Calu3 (cell line): ENCODE measurements at regions not wholly inside any gene's neighbourhood (a gene's known extent, or its start where the extent isn't known, plus 50 kb on each side); places are given as distances from the start of the nearest gene placed in this dataset.
"Not testable (repeated sequence)": the region's sequence is repeated elsewhere in the genome, so short reads cannot be mapped to it uniquely, and the experiment has no call there.

Experiments
- BruUV-seq: library from RNA; stranded (reverse); fragments of 400-500 nt; replicated peaks from 2 replicates; lab custom pipeline; 2021; lab: Mats Ljungman, UMichigan
- CTCF ChIA-PET: fragments of 300-600 bp; sonication (Branson Sonifier 250); formaldehyde crosslinking; loops from one replicate; lab custom pipeline; 2022; ENCODE audit warnings: antibody characterized with exemption; lab: Charles Lee
- DNase-seq: peaks from one replicate; pipeline ENCODE4 v3.0.0; 2022
- H3K27ac Mint-ChIP-seq: one replicate; pipeline ENCODE4 v1.8.0; 2022; ENCODE audit warnings: mixed read lengths; ENCODE audit not compliant: unreplicated experiment
- H3K27me3 Mint-ChIP-seq: one replicate; pipeline ENCODE4 v1.8.0; 2022; ENCODE audit warnings: mixed read lengths; ENCODE audit not compliant: unreplicated experiment
- H3K36me3 Mint-ChIP-seq: one replicate; pipeline ENCODE4 v1.8.0; 2022; ENCODE audit warnings: mild to moderate bottlenecking, moderate library complexity, mixed read lengths; ENCODE audit not compliant: insufficient read depth, unreplicated experiment
- H3K4me1 Mint-ChIP-seq: one replicate; pipeline ENCODE4 v1.8.0; 2022; ENCODE audit warnings: mild to moderate bottlenecking, low read depth, mixed read lengths; ENCODE audit not compliant: unreplicated experiment
- H3K4me3 Mint-ChIP-seq: one replicate; pipeline ENCODE4 v1.8.0; 2022; ENCODE audit warnings: mild to moderate bottlenecking, low read depth, moderate library complexity, mixed read lengths; ENCODE audit not compliant: unreplicated experiment
- H3K9me3 Mint-ChIP-seq: one replicate; pipeline ENCODE4 v1.8.0; 2022; ENCODE audit warnings: low read depth, mixed read lengths; ENCODE audit not compliant: unreplicated experiment
- CTCF ChIP-seq: fragments of 200-600 bp; IDR thresholded peaks from one replicate; pipeline ENCODE4 v1.8.0; 2022; ENCODE audit warnings: antibody characterized with exemption; ENCODE audit not compliant: unreplicated experiment
- intact Hi-C: fragments of 100-400 bp; cut with micrococcal nuclease; formaldehyde crosslinking; loops from one replicate; pipeline ENCODE4 v1.10.0; 2022; ENCODE audit not compliant: unreplicated experiment

GRCh38 chr1:199522338-199522737 lies 505.2 kb upstream of the NR5A2 start:
- CTCF ChIA-PET: no interaction called here

GRCh38 chr1:199522936-199523335 lies 504.6 kb upstream of the NR5A2 start:
- DNase-seq: no peak
- Mint-ChIP-seq H3K4me1 (no peaks in the 10 kb centered on the region), H3K36me3 (no peaks in the 10 kb centered on the region), H3K9me3 (no peaks in the 10 kb centered on the region), H3K27ac (no peak overlapping the region), H3K27me3 (no peaks in the 10 kb centered on the region), H3K4me3 (no peak overlapping the region)
- intact Hi-C loops: no loop called here
- CTCF ChIA-PET: no interaction called here
- TF ChIP-seq CTCF: no peak
- BruUV-seq: no TSS peak

More at GRCh38 chr1:199522338-199522737, 505.2 kb upstream of the NR5A2 start:
- no peak overlapping the region for H3K27ac Mint-ChIP-seq
- no TSS peak for BruUV-seq
- H3K9me3 Mint-ChIP-seq: no peaks in the 10 kb centered on the region
- no peak for TF ChIP-seq CTCF
- DNase-seq: no peak
- H3K27me3 Mint-ChIP-seq: no peaks in the 10 kb centered on the region
- H3K36me3 Mint-ChIP-seq: no peaks in the 10 kb centered on the region
- intact Hi-C loops: no loop called here
- H3K4me3 Mint-ChIP-seq: no peak overlapping the region
- no peaks in the 10 kb centered on the region for H3K4me1 Mint-ChIP-seq

- no TSS peak for BruUV-seq
- DNase-seq: no peak
- intact Hi-C loops: no loop called here
Measured at GRCh38 chr1:199529324-199529723, 498.2 kb upstream of the NR5A2 start.

GRCh38 chr1:199533361-199533760 lies 494.1 kb upstream of the NR5A2 start:
- H3K27ac Mint-ChIP-seq, H3K27me3 Mint-ChIP-seq, DNase-seq, CTCF ChIA-PET, H3K4me3 Mint-ChIP-seq, intact Hi-C loops, H3K4me1 Mint-ChIP-seq, BruUV-seq, H3K36me3 Mint-ChIP-seq: not testable (repeated sequence)
- peaks cover 19% of the 10 kb centered on the region for H3K9me3 Mint-ChIP-seq

More at GRCh38 chr1:199529324-199529723, 498.2 kb upstream of the NR5A2 start:
- no peak overlapping the region for H3K4me3 Mint-ChIP-seq
- peaks cover 6% of the 10 kb centered on the region for H3K9me3 Mint-ChIP-seq
- no peaks in the 10 kb centered on the region for H3K36me3 Mint-ChIP-seq
- CTCF ChIA-PET: interaction anchor here (0.6 kb wide), 1 partner anchor 812 kb away, joined by 3 read pairs; no protein-coding TSS in a partner anchor
- no peak for TF ChIP-seq CTCF
- H3K27ac Mint-ChIP-seq: no peak overlapping the region
- no peaks in the 10 kb centered on the region for H3K27me3 Mint-ChIP-seq
- no peaks in the 10 kb centered on the region for H3K4me1 Mint-ChIP-seq

- CTCF ChIA-PET: interaction anchor here (0.5 to 1.5 kb wide), 4 partner anchors 55 to 896 kb away, joined by 3 to 6 read pairs (median 3); no protein-coding TSS in a partner anchor
- intact Hi-C loops: loop anchor here (1.0 to 10.0 kb wide), 2 partner anchors 731 to 969 kb away; no protein-coding TSS in a partner anchor
- no peaks in the 10 kb centered on the region for H3K27me3 Mint-ChIP-seq
- no TSS peak for BruUV-seq
- H3K4me1 Mint-ChIP-seq: peaks cover 8% of the 10 kb centered on the region
- H3K9me3 Mint-ChIP-seq: peaks cover 6% of the 10 kb centered on the region
- peak; percentile 59 for DNase-seq
- peak; percentile 16 for TF ChIP-seq CTCF
- H3K4me3 Mint-ChIP-seq: no peak overlapping the region
- no peaks in the 10 kb centered on the region for H3K36me3 Mint-ChIP-seq
- no peak overlapping the region for H3K27ac Mint-ChIP-seq
Measured at GRCh38 chr1:199545780-199546179, 481.7 kb upstream of the NR5A2 start.
